ENCODE measurements at regions not wholly inside any gene's neighbourhood (a gene's known extent, or its start where the extent isn't known, plus 50 kb on each side); places are given as distances from the start of the nearest gene placed in this dataset.

GRCh38 chr12:114302606-114303315, 103.2 kb downstream of the TBX5 start:
- H3K9me3 ChIP-seq: peaks cover 0 to 5% (median 0%) of the 10 kb centered on the region in 3 donors
- no peak for ATAC-seq
- no peak overlapping the region for H3K4me3 ChIP-seq
- no peaks in the 10 kb centered on the region for H3K4me1 ChIP-seq
- H3K27me3 ChIP-seq: peaks cover 24% of the 10 kb centered on the region
- WGBS, 2 donors (ENCODE audit: low coverage in 1 of 2): 50 to 62% methylated on average over 1 to 5 of the region's 6 CpGs
- H3K36me3 ChIP-seq: no peaks in the 10 kb centered on the region
- TF ChIP-seq EP300 (IDR thresholded peaks at IDR 0.05) (no peak), POLR2AphosphoS5 (IDR thresholded peaks at IDR 0.05) (no peak), CTCF (IDR thresholded peaks at IDR 0.05) (no peak), POLR2A (IDR thresholded peaks at IDR 0.05) (no peak)
- H3K27ac ChIP-seq: no peak overlapping the region

GRCh38 chr12:114302117-114302516, 103.8 kb downstream of the TBX5 start:
- Histone ChIP-seq H3K4me1 (no peaks in the 10 kb centered on the region), H3K36me3 (no peaks in the 10 kb centered on the region), H3K4me3 (no peak overlapping the region), H3K27me3 (peaks cover 24% of the 10 kb centered on the region), H3K27ac (no peak overlapping the region), H3K9me3 (peaks cover 0 to 5% (median 0%) of the 10 kb centered on the region in 3 donors)
- 16 to 17% methylated on average over 7 to 8 of the region's 8 CpGs for WGBS, 2 donors (ENCODE audit: low coverage in 1 of 2)
- TF ChIP-seq POLR2AphosphoS5 (IDR thresholded peaks at IDR 0.05) (no peak), EP300 (IDR thresholded peaks at IDR 0.05) (no peak), POLR2A (IDR thresholded peaks at IDR 0.05) (no peak), CTCF (IDR thresholded peaks at IDR 0.05) (no peak)
- no peak for ATAC-seq

GRCh38 chr12:114294303-114294685, 111.7 kb downstream of the TBX5 start:
- no peak overlapping the region for H3K4me3 ChIP-seq
- H3K4me1 ChIP-seq: no peaks in the 10 kb centered on the region
- H3K27ac ChIP-seq: no peak overlapping the region
- no peaks in the 10 kb centered on the region for H3K27me3 ChIP-seq
- ATAC-seq: no peak
- no peak for TF ChIP-seq POLR2AphosphoS5 (IDR thresholded peaks at IDR 0.05)
- TF ChIP-seq CTCF (IDR thresholded peaks at IDR 0.05): no peak
- no peak for TF ChIP-seq POLR2A (IDR thresholded peaks at IDR 0.05)
- no peak for TF ChIP-seq EP300 (IDR thresholded peaks at IDR 0.05)
- no peaks in the 10 kb centered on the region for H3K36me3 ChIP-seq
- H3K9me3 ChIP-seq: peaks cover 0 to 15% (median 0%) of the 10 kb centered on the region in 3 donors
- 78 to 88% methylated on average over 3 of the region's 3 CpGs for WGBS, 2 donors (ENCODE audit: low coverage in 1 of 2)

DNA sequence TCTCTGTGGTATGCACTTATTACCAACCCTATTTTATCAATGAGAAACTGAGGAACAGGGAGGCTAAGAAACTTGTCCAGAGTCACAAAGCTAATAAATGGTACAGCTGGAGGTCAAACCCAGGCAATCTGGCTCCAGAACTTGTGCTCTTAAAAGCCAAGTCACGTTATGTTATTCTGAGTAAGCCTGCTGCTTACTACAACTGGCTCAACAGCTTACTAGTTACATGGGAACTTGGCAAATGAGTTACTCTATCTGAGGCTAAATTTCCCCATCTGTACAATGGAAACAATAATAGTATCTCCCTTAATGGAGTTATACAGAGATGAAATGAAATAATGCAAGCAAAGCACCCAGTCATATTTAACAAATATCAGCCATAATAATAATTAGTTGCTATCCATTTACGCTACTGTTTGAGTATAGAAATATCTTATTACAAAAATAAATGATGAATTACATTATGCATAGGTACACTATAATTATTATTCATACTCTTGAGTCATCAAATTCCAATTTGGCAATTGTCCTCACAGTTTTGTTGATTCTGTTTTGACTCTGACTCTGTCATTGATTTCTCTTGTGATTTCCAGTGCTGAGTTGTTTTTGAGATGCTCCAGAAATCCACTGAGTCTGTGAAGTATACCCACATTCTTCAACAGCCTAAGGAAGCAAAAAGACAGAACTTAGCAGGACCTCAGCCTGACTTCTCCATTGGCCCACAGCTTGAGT, 112.2 kb downstream of the TBX5 start:
- ATAC-seq: no peak
- WGBS, 2 donors (ENCODE audit: low coverage in 1 of 2): 69 to 83% methylated on average over 2 of the region's 2 CpGs
- H3K9me3 ChIP-seq: peaks cover 0 to 15% (median 0%) of the 10 kb centered on the region in 3 donors
- no peaks in the 10 kb centered on the region for H3K36me3 ChIP-seq
- TF ChIP-seq CTCF (IDR thresholded peaks at IDR 0.05): no peak
- no peak for TF ChIP-seq POLR2AphosphoS5 (IDR thresholded peaks at IDR 0.05)
- TF ChIP-seq EP300 (IDR thresholded peaks at IDR 0.05): no peak
- no peak for TF ChIP-seq POLR2A (IDR thresholded peaks at IDR 0.05)
- H3K27me3 ChIP-seq: no peaks in the 10 kb centered on the region
- no peak overlapping the region for H3K27ac ChIP-seq
- no peak overlapping the region for H3K4me3 ChIP-seq
- H3K4me1 ChIP-seq: no peaks in the 10 kb centered on the region

GRCh38 chr12:114293073-114293472, 112.9 kb downstream of the TBX5 start:
- Histone ChIP-seq H3K27ac (no peak overlapping the region), H3K27me3 (peaks cover 3% of the 10 kb centered on the region), H3K4me1 (no peaks in the 10 kb centered on the region), H3K9me3 (peaks cover 0 to 15% (median 0%) of the 10 kb centered on the region in 3 donors), H3K36me3 (no peaks in the 10 kb centered on the region), H3K4me3 (no peak overlapping the region)
- ATAC-seq: no peak
- TF ChIP-seq EP300 (IDR thresholded peaks at IDR 0.05): no peak
- no peak for TF ChIP-seq CTCF (IDR thresholded peaks at IDR 0.05)
- no peak for TF ChIP-seq POLR2A (IDR thresholded peaks at IDR 0.05)
- no peak for TF ChIP-seq POLR2AphosphoS5 (IDR thresholded peaks at IDR 0.05)
- WGBS, 2 donors (ENCODE audit: low coverage in 1 of 2): 76 to 93% methylated on average over 3 of the region's 3 CpGs

Data from gastroesophageal sphincter (tissue), 4 donors.